ENCODE measurements at regions not wholly inside any gene's neighbourhood (a gene's known extent, or its start where the extent isn't known, plus 50 kb on each side); places are given as distances from the start of the nearest gene placed in this dataset.

GRCh38 chr3:62926494-62926893, 51.3 kb upstream of the CADPS start:
- no peak for TF ChIP-seq CTCF (IDR thresholded peaks at IDR 0.05)

DNA sequence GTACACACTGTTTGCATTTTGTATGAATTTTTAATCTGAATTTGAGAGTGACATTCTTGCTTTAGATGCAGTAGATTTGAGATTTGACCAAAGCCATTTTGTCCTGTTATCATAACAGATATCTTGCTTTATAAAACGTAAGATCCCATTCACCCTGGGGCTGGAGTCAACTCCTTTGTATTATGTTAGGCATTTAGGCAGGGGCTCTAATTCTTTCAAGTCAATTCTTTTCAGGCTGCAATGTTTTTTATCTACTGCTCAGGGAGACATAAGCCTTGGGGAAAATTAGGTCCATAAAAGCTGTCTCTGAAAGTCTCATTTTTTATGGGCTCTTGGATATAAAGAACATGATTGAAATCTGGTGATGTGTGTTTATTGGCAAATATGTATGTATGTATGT, 53.0 kb upstream of the CADPS start:
- TF ChIP-seq CTCF (IDR thresholded peaks at IDR 0.05), result no peak

- no peak for TF ChIP-seq CTCF (IDR thresholded peaks at IDR 0.05)
Measured at GRCh38 chr3:62929771-62930170, 54.6 kb upstream of the CADPS start.

DNA sequence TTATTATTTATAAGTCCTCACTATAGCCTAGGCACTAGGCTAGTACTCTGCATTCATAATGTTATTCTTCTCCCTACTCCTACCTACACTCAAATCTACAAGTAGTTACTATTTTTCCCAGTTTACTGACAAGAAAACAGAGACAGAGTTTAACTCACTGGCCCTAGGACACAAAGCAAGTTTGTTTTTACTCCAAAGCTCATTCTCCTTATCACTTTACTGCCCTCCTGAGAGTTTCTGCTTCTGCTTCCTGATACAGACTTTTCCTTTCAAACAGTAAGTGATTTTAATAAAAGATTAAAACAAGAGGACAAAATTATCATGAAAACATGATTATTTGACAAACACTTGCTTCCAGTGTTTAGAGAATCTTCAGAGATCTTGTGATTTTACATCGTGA, 60.6 kb upstream of the CADPS start:
- no peak for TF ChIP-seq CTCF (IDR thresholded peaks at IDR 0.05)

- no peak for TF ChIP-seq CTCF (IDR thresholded peaks at IDR 0.05)
Measured at GRCh38 chr3:62936626-62937254, 61.5 kb upstream of the CADPS start.

DNA sequence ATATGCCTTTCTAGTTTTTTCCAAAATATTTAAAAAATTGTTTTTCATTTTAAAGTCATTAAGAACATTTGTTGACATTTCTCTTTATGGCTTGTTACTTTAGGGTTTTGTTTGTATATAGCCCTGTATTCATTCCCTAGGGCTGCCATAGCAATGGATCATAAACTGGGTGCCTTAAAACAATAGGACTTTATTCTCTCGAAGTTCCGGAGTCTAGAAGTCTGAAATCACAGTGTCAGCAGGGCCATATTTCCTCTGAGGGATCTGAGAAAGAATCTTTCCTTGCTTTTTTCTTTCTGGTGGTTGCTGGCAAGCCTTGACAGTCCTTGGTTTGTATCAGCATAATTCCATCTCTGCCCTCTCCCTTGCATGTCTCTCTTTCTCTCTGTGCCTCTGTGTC, 63.4 kb upstream of the CADPS start:
- TF ChIP-seq CTCF (IDR thresholded peaks at IDR 0.05), result no peak

GRCh38 chr3:62939707-62940106, 64.5 kb upstream of the CADPS start:
- no peak for TF ChIP-seq CTCF (IDR thresholded peaks at IDR 0.05)
